ENCODE measurements at regions not wholly inside any gene's neighbourhood (a gene's known extent, or its start where the extent isn't known, plus 50 kb on each side); places are given as distances from the start of the nearest gene placed in this dataset.

GRCh38 chr15:95405447-95405846, 925.1 kb upstream of the NR2F2 start:
- ATAC-seq, result no peak
- Histone ChIP-seq H3K27ac (ENCODE audit: low read depth) (no peak overlapping the region), H3K4me1 (ENCODE audit: insufficient read depth) (no peaks in the 10 kb centered on the region), H4K20me1 (replicated peaks; ENCODE audit: insufficient read depth) (no peaks in the 10 kb centered on the region), H3K4me3 (no peak overlapping the region), H3F3A (replicated peaks; ENCODE audit: low read depth) (no peaks in the 10 kb centered on the region), H3K36me3 (ENCODE audit: insufficient read depth) (no peaks in the 10 kb centered on the region), H3K27me3 (ENCODE audit: insufficient read depth) (no peaks in the 10 kb centered on the region), H2AFZ (no peak overlapping the region), H3K79me2 (replicated peaks; ENCODE audit: insufficient read depth) (no peaks in the 10 kb centered on the region), H3K9me2 (ENCODE audit: insufficient read depth) (0 out of 2 replicates have a peak, but pooled peaks cover 6% of the 10 kb centered on the region), H3K4me2 (no peak overlapping the region)
- H3K27me3 Mint-ChIP-seq (ENCODE audit: insufficient read depth, low read depth, poor library complexity), result peaks cover 2% of the 10 kb centered on the region
- no peaks in the 10 kb centered on the region for H3K9me3 Mint-ChIP-seq
- no peak overlapping the region for H3K4me3 Mint-ChIP-seq
- TF ChIP-seq ETS1 (IDR thresholded peaks at IDR 0.05), result no peak
- no peak for TF ChIP-seq STAT1 (IDR thresholded peaks at IDR 0.05; ENCODE audit: unreplicated experiment)
- TF ChIP-seq, protein P1, sequence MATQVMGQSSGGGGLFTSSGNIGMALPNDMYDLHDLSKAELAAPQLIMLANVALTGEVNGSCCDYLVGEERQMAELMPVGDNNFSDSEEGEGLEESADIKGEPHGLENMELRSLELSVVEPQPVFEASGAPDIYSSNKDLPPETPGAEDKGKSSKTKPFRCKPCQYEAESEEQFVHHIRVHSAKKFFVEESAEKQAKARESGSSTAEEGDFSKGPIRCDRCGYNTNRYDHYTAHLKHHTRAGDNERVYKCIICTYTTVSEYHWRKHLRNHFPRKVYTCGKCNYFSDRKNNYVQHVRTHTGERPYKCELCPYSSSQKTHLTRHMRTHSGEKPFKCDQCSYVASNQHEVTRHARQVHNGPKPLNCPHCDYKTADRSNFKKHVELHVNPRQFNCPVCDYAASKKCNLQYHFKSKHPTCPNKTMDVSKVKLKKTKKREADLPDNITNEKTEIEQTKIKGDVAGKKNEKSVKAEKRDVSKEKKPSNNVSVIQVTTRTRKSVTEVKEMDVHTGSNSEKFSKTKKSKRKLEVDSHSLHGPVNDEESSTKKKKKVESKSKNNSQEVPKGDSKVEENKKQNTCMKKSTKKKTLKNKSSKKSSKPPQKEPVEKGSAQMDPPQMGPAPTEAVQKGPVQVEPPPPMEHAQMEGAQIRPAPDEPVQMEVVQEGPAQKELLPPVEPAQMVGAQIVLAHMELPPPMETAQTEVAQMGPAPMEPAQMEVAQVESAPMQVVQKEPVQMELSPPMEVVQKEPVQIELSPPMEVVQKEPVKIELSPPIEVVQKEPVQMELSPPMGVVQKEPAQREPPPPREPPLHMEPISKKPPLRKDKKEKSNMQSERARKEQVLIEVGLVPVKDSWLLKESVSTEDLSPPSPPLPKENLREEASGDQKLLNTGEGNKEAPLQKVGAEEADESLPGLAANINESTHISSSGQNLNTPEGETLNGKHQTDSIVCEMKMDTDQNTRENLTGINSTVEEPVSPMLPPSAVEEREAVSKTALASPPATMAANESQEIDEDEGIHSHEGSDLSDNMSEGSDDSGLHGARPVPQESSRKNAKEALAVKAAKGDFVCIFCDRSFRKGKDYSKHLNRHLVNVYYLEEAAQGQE (IDR thresholded peaks at IDR 0.05; ENCODE audit: unreplicated experiment), result no peak
- TF ChIP-seq POLR2AphosphoS5 (IDR thresholded peaks at IDR 0.05; ENCODE audit: low read depth), result no peak
- no peak for TF ChIP-seq CTCF (conservative IDR thresholded peaks at IDR 0.05; ENCODE audit: low read depth in 2 of 2)
- no peak for TF ChIP-seq JUNB (IDR thresholded peaks at IDR 0.05; ENCODE audit: unreplicated experiment)
- no peak for TF ChIP-seq ZNF331 (CRISPR knock-in tag; IDR thresholded peaks at IDR 0.05; ENCODE audit: low read depth)
- no peak for TF ChIP-seq NANOG (IDR thresholded peaks at IDR 0.05; ENCODE audit: borderline replicate concordance)
- TF ChIP-seq, protein P2, sequence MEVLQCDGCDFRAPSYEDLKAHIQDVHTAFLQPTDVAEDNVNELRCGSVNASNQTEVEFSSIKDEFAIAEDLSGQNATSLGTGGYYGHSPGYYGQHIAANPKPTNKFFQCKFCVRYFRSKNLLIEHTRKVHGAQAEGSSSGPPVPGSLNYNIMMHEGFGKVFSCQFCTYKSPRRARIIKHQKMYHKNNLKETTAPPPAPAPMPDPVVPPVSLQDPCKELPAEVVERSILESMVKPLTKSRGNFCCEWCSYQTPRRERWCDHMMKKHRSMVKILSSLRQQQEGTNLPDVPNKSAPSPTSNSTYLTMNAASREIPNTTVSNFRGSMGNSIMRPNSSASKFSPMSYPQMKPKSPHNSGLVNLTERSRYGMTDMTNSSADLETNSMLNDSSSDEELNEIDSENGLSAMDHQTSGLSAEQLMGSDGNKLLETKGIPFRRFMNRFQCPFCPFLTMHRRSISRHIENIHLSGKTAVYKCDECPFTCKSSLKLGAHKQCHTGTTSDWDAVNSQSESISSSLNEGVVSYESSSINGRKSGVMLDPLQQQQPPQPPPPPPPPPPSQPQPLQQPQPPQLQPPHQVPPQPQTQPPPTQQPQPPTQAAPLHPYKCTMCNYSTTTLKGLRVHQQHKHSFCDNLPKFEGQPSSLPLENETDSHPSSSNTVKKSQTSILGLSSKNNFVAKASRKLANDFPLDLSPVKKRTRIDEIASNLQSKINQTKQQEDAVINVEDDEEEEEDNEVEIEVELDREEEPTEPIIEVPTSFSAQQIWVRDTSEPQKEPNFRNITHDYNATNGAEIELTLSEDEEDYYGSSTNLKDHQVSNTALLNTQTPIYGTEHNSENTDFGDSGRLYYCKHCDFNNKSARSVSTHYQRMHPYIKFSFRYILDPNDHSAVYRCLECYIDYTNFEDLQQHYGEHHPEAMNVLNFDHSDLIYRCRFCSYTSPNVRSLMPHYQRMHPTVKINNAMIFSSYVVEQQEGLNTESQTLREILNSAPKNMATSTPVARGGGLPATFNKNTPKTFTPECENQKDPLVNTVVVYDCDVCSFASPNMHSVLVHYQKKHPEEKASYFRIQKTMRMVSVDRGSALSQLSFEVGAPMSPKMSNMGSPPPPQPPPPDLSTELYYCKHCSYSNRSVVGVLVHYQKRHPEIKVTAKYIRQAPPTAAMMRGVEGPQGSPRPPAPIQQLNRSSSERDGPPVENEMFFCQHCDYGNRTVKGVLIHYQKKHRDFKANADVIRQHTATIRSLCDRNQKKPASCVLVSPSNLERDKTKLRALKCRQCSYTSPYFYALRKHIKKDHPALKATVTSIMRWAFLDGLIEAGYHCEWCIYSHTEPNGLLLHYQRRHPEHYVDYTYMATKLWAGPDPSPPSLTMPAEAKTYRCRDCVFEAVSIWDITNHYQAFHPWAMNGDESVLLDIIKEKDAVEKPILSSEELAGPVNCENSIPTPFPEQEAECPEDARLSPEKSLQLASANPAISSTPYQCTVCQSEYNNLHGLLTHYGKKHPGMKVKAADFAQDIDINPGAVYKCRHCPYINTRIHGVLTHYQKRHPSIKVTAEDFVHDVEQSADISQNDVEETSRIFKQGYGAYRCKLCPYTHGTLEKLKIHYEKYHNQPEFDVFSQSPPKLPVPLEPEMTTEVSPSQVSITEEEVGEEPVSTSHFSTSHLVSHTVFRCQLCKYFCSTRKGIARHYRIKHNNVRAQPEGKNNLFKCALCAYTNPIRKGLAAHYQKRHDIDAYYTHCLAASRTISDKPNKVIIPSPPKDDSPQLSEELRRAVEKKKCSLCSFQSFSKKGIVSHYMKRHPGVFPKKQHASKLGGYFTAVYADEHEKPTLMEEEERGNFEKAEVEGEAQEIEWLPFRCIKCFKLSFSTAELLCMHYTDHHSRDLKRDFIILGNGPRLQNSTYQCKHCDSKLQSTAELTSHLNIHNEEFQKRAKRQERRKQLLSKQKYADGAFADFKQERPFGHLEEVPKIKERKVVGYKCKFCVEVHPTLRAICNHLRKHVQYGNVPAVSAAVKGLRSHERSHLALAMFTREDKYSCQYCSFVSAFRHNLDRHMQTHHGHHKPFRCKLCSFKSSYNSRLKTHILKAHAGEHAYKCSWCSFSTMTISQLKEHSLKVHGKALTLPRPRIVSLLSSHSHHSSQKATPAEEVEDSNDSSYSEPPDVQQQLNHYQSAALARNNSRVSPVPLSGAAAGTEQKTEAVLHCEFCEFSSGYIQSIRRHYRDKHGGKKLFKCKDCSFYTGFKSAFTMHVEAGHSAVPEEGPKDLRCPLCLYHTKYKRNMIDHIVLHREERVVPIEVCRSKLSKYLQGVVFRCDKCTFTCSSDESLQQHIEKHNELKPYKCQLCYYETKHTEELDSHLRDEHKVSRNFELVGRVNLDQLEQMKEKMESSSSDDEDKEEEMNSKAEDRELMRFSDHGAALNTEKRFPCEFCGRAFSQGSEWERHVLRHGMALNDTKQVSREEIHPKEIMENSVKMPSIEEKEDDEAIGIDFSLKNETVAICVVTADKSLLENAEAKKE (CRISPR knock-in tag; IDR thresholded peaks at IDR 0.05), result no peak
- TF ChIP-seq EZH2 (IDR thresholded peaks at IDR 0.05; ENCODE audit: low read depth, unreplicated experiment), result no peak
- TF ChIP-seq CREB1 (CRISPR knock-in tag; IDR thresholded peaks at IDR 0.05; ENCODE audit: low read depth), result no peak
- no peak for TF ChIP-seq EZH2phosphoT487 (IDR thresholded peaks at IDR 0.05; ENCODE audit: unreplicated experiment)
- TF ChIP-seq ZNF114 (CRISPR knock-in tag; IDR thresholded peaks at IDR 0.05), result no peak
- H3K4me1 Mint-ChIP-seq, result no peaks in the 10 kb centered on the region
- H3K36me3 Mint-ChIP-seq (ENCODE audit: low read depth), result no peaks in the 10 kb centered on the region
- no peak for DNase-seq (ENCODE audit: low spot score)
- no peak overlapping the region for H3K27ac Mint-ChIP-seq
